ENCODE measurements at regions not wholly inside any gene's neighbourhood (a gene's known extent, or its start where the extent isn't known, plus 50 kb on each side); places are given as distances from the start of the nearest gene placed in this dataset.
"Not testable (repeated sequence)": the region's sequence is repeated elsewhere in the genome, so short reads cannot be mapped to it uniquely, and the experiment has no call there.

- no peak for DNase-seq
Measured at GRCh38 chr18:46179306-46179705, 75.1 kb downstream of the HAUS1 start.

GRCh38 chr18:46182633-46183358 lies 78.6 kb downstream of the HAUS1 start:
- DNase-seq: no peak

- not testable (repeated sequence) for DNase-seq
Measured at GRCh38 chr18:46184296-46184695, 80.1 kb downstream of the HAUS1 start.

GRCh38 chr18:46184727-46185126 lies 80.5 kb downstream of the HAUS1 start:
- no peak for DNase-seq

GRCh38 chr18:46190667-46191066 lies 86.5 kb downstream of the HAUS1 start:
- no peak for DNase-seq

- DNase-seq: no peak
Measured at GRCh38 chr18:46196627-46197243, 92.5 kb downstream of the HAUS1 start.

GRCh38 chr18:46199515-46200147 lies 95.4 kb downstream of the HAUS1 start:
- DNase-seq: no peak

- not testable (repeated sequence) for DNase-seq
Measured at GRCh38 chr18:46200178-46201055, 96.2 kb downstream of the HAUS1 start.

- no peak for DNase-seq
Measured at GRCh38 chr18:46204143-46204542, 100.0 kb downstream of the HAUS1 start.

GRCh38 chr18:46207985-46208384 lies 103.8 kb downstream of the HAUS1 start:
- no peak for DNase-seq

GRCh38 chr18:46209161-46209560 lies 105.0 kb downstream of the HAUS1 start:
- no peak for DNase-seq

- DNase-seq: no peak
Measured at GRCh38 chr18:46211816-46212215, 107.6 kb downstream of the HAUS1 start.

GRCh38 chr18:46212398-46212797 lies 108.2 kb downstream of the HAUS1 start:
- no peak for DNase-seq

GRCh38 chr18:46213295-46213694 lies 109.1 kb downstream of the HAUS1 start:
- no peak for DNase-seq

- no peak for DNase-seq
Measured at GRCh38 chr18:46214435-46214834, 110.2 kb downstream of the HAUS1 start.

- no peak for DNase-seq
Measured at GRCh38 chr18:46215902-46216723, 111.9 kb downstream of the HAUS1 start.

- no peak for DNase-seq
Measured at GRCh38 chr18:46220116-46220515, 115.9 kb downstream of the HAUS1 start.

- DNase-seq: no peak
Measured at GRCh38 chr18:46222093-46222492, 117.9 kb downstream of the HAUS1 start.

GRCh38 chr18:46222710-46223360 lies 118.7 kb downstream of the HAUS1 start:
- no peak for DNase-seq

GRCh38 chr18:46224181-46224775 lies 120.1 kb downstream of the HAUS1 start:
- no peak for DNase-seq

- DNase-seq: no peak
Measured at GRCh38 chr18:46226461-46226860, 122.3 kb downstream of the HAUS1 start.

Measured in stimulated activated CD4-positive, alpha-beta T cell treated with anti-CD3 and anti-CD28 coated beads, Interleukin-4, amount 100 ng/mL, for 4 hours (primary cell).